ENCODE measurements at regions not wholly inside any gene's neighbourhood (a gene's known extent, or its start where the extent isn't known, plus 50 kb on each side); places are given as distances from the start of the nearest gene placed in this dataset.

- Histone ChIP-seq H3K27me3 (no peaks in the 10 kb centered on the region), H3K27ac (no peak overlapping the region), H3K9me3 (no peaks in the 10 kb centered on the region), H3K36me3 (ENCODE audit: low read depth, missing control alignments) (no peaks in the 10 kb centered on the region), H3K4me1 (no peaks in the 10 kb centered on the region), H3K4me3 (no peak overlapping the region)
- no peak for TF ChIP-seq POLR2A (IDR thresholded peaks at IDR 0.05)
- DNase-seq, result no peak
- 66 to 69% methylated on average over 7 of the region's 7 CpGs for WGBS, 2 donors
- intact Hi-C loops (cut with DNase I; ENCODE audit: low total_unique reads), result no loop called here
Observed at GRCh38 chr18:8948471-8949149, 153.9 kb upstream of the NDUFV2 start.

- TF ChIP-seq POLR2A (IDR thresholded peaks at IDR 0.05) (no peak), CTCF (IDR thresholded peaks at IDR 0.05) (no peak)
- intact Hi-C loops (cut with DNase I; ENCODE audit: low total_unique reads), result no loop called here
- WGBS, 2 donors, result 55 to 63% methylated on average over 13 of the region's 13 CpGs
- no peaks in the 10 kb centered on the region for H3K9me3 ChIP-seq
- H3K27me3 ChIP-seq, result no peaks in the 10 kb centered on the region
- H3K4me3 ChIP-seq, result no peak overlapping the region
- no peaks in the 10 kb centered on the region for H3K36me3 ChIP-seq (ENCODE audit: low read depth, missing control alignments)
- H3K4me1 ChIP-seq, result no peaks in the 10 kb centered on the region
- no peak overlapping the region for H3K27ac ChIP-seq
- DNase-seq, result no peak
Observed at GRCh38 chr18:8949206-8949605, 153.3 kb upstream of the NDUFV2 start.

DNA sequence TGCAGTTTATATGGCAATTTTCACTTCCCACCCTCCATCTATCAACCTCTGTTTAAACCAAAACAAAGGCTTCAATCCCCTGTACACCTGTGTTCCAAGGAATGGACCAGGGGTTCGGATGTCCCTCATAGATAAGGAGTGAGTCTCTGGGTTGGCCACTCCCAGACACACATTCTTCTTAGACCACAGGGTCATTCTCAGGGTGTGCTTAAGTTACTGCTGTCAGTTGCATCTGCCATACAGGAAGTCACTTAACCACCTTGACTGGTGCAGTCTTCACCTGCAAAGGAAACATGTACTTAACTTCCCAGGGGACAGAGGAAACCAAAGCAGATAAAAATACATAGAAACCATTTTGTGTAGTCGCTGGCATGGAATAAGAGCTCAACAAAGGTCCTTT, 151.0 kb upstream of the NDUFV2 start:
- H3K9me3 ChIP-seq, result no peaks in the 10 kb centered on the region
- 77 to 79% methylated on average over 2 of the region's 2 CpGs for WGBS, 2 donors
- H3K36me3 ChIP-seq (ENCODE audit: low read depth, missing control alignments), result no peaks in the 10 kb centered on the region
- intact Hi-C loops (cut with DNase I; ENCODE audit: low total_unique reads), result no loop called here
- H3K4me1 ChIP-seq, result no peaks in the 10 kb centered on the region
- no peak overlapping the region for H3K27ac ChIP-seq
- no peak overlapping the region for H3K4me3 ChIP-seq
- DNase-seq, result no peak
- TF ChIP-seq POLR2A (IDR thresholded peaks at IDR 0.05) (no peak), CTCF (IDR thresholded peaks at IDR 0.05) (no peak)
- no peaks in the 10 kb centered on the region for H3K27me3 ChIP-seq

DNA sequence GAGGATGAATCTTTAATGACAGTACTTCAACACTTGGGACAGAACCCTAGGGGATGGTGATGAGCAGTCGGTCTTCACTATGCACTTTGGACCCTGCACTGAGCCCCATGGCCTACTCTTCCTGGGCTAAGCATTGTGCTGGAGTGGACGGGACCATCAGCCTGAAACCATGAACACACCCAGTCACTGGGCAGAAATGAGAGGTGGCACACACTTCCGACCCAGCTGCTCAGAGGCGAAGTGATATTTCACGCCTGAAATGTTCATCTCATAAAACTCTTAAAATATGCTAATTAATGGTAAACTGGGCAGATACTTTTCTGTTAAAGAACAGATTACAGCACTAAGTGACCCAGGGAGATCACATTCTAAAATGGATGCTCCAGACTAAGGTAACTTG, 150.3 kb upstream of the NDUFV2 start:
- Histone ChIP-seq H3K36me3 (ENCODE audit: low read depth, missing control alignments) (no peaks in the 10 kb centered on the region), H3K4me1 (no peaks in the 10 kb centered on the region), H3K9me3 (no peaks in the 10 kb centered on the region), H3K4me3 (no peak overlapping the region), H3K27ac (no peak overlapping the region), H3K27me3 (no peaks in the 10 kb centered on the region)
- no peak for TF ChIP-seq CTCF (IDR thresholded peaks at IDR 0.05)
- no peak for TF ChIP-seq POLR2A (IDR thresholded peaks at IDR 0.05)
- WGBS, 2 donors, result 88 to 97% methylated on average over 5 of the region's 5 CpGs
- intact Hi-C loops (cut with DNase I; ENCODE audit: low total_unique reads), result no loop called here
- DNase-seq, result no peak

- DNase-seq, result no peak
- Histone ChIP-seq H3K4me3 (no peak overlapping the region), H3K27ac (no peak overlapping the region), H3K9me3 (no peaks in the 10 kb centered on the region), H3K4me1 (no peaks in the 10 kb centered on the region), H3K27me3 (no peaks in the 10 kb centered on the region), H3K36me3 (ENCODE audit: low read depth, missing control alignments) (no peaks in the 10 kb centered on the region)
- TF ChIP-seq CTCF (IDR thresholded peaks at IDR 0.05), result no peak
- TF ChIP-seq POLR2A (IDR thresholded peaks at IDR 0.05), result no peak
- 65 to 68% methylated on average over 10 of the region's 10 CpGs for WGBS, 2 donors
- intact Hi-C loops (cut with DNase I; ENCODE audit: low total_unique reads), result no loop called here
Observed at GRCh38 chr18:8952769-8953760, 149.4 kb upstream of the NDUFV2 start.

All from testis (tissue), 2 donors.